Right atrium auricular region (tissue), 2 donors: ENCODE measurements at regions not wholly inside any gene's neighbourhood (a gene's known extent, or its start where the extent isn't known, plus 50 kb on each side); places are given as distances from the start of the nearest gene placed in this dataset.

Source experiments
- DNase-seq: peaks from one replicate; pipeline ENCODE4 v3.0.0-alpha.2; 2019; ENCODE audit warnings: low spot score
- H3K27ac ChIP-seq, 2 donors: fragments of 200-600 bp; sonication (generic); 1 replicate in 1 of 2; 2 replicates in 1 of 2; pipeline ENCODE4 v1.5.1; 2016 to 2019
- H3K27me3 ChIP-seq, 2 donors: fragments of 200-600 bp; sonication (generic); one replicate each; pipeline versions ENCODE4 v1.5.1 to v1.6.0; 2017 to 2019
- H3K36me3 ChIP-seq: fragments of 200-600 bp; sonication (generic); one replicate; pipeline ENCODE4 v1.5.1; 2016
- H3K4me1 ChIP-seq, 2 donors: fragments of 200-600 bp; sonication (generic); one replicate each; pipeline versions ENCODE4 v1.5.1 to v1.6.0; 2017 to 2019
- H3K4me3 ChIP-seq, 2 donors: fragments of 200-600 bp; sonication (generic); 1 replicate in 1 of 2; 2 replicates in 1 of 2; pipeline ENCODE4 v1.5.1; 2017 to 2019; ENCODE audit warnings: mild to moderate bottlenecking in 1 of 2, moderate library complexity in 1 of 2
- H3K9me3 ChIP-seq, 2 donors: fragments of 200-600 bp; sonication (generic); one replicate each; pipeline ENCODE4 v1.5.1; 2019
- TF ChIP-seq, protein P1 (sequence below), 2 donors: fragments of 200-600 bp; sonication (generic); IDR thresholded peaks; one replicate each; pipeline ENCODE4 v1.5.1; 2019; ENCODE audit warnings: antibody characterized with exemption in 2 of 2

DNA sequence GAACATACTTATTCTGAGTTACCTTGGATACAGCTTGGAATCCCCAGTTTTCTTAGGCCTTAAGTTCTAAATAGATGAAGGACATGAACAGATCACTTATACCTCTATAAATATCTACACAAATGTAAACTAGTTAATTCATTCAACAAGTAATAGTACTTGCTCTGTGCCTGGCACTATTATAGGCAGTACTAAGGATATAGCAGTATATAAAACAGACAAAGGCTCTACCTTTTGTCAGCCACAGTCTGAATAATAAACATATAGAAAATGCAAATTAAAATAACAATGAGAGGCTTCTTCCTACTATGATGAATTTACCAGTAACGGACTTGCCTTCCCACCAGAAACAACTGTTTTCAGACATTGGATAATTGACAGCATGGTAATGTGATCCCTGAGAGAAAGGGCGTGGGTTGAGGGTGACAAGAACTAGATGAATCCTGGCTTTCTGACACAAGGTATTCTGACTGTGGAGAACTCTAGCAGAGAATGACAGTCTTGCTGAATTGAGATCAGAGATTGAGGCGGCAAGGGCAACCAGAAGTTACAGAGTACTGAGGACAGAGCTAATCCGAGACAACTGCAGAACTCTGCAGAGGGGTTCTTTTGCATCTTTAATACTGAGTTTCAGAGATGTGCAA is 170.5 kb downstream of the TANC2 start:
- Histone ChIP-seq H3K9me3 (no peaks in the 10 kb centered on the region), H3K4me1 (no peaks in the 10 kb centered on the region), H3K27me3 (no peaks in the 10 kb centered on the region), H3K4me3 (no peak overlapping the region), H3K27ac (no peak overlapping the region), H3K36me3 (no peaks in the 10 kb centered on the region)
- no peak for DNase-seq
- TF ChIP-seq, protein P1, sequence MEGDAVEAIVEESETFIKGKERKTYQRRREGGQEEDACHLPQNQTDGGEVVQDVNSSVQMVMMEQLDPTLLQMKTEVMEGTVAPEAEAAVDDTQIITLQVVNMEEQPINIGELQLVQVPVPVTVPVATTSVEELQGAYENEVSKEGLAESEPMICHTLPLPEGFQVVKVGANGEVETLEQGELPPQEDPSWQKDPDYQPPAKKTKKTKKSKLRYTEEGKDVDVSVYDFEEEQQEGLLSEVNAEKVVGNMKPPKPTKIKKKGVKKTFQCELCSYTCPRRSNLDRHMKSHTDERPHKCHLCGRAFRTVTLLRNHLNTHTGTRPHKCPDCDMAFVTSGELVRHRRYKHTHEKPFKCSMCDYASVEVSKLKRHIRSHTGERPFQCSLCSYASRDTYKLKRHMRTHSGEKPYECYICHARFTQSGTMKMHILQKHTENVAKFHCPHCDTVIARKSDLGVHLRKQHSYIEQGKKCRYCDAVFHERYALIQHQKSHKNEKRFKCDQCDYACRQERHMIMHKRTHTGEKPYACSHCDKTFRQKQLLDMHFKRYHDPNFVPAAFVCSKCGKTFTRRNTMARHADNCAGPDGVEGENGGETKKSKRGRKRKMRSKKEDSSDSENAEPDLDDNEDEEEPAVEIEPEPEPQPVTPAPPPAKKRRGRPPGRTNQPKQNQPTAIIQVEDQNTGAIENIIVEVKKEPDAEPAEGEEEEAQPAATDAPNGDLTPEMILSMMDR (IDR thresholded peaks at IDR 0.05), result no peak

DNA sequence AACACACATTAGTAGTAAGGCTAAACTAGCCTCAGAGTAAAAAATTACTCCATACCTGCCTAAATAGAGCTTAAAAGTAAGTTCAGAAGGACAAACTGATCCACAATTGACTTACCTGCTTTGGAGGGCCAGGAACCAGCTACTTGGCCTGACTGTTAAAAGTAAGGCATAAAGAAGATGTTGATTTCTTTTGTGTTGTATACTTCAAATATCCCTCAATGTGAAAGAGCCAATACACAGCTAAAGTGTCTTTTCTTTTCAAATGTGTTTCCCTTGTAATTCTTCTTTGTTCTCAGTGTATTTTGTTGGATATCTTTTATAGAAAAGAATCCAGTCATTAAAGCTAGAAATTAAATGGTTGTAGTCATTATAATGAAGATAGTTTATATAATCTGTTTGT is 171.1 kb downstream of the TANC2 start:
- H3K36me3 ChIP-seq, result no peaks in the 10 kb centered on the region
- no peak overlapping the region for H3K27ac ChIP-seq
- TF ChIP-seq, protein P1 (IDR thresholded peaks at IDR 0.05), result no peak
- no peaks in the 10 kb centered on the region for H3K9me3 ChIP-seq
- H3K4me3 ChIP-seq, result no peak overlapping the region
- no peaks in the 10 kb centered on the region for H3K27me3 ChIP-seq
- no peaks in the 10 kb centered on the region for H3K4me1 ChIP-seq
- no peak for DNase-seq

DNA sequence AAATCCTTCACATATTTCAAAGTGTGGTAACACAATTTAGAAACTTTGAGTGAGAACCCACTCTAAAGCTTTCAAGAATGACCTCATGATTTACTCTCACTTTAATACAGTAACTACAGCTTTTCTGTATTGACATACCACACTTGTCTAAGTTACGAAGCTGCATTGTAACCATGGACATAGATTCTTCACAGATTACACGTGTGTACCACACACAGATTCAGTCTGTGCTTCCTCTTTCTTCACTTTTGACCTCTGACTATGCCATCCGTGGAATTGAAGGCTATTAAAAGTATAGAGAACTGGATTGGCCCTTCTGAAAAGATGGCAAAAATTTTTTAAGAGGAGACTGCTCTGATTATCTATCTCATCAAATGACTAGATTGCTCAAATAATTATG is 172.7 kb downstream of the TANC2 start:
- Histone ChIP-seq H3K9me3 (no peaks in the 10 kb centered on the region), H3K4me3 (no peak overlapping the region), H3K36me3 (no peaks in the 10 kb centered on the region), H3K4me1 (no peaks in the 10 kb centered on the region), H3K27me3 (no peaks in the 10 kb centered on the region), H3K27ac (no peak overlapping the region)
- TF ChIP-seq, protein P1 (IDR thresholded peaks at IDR 0.05), result no peak
- no peak for DNase-seq

DNA sequence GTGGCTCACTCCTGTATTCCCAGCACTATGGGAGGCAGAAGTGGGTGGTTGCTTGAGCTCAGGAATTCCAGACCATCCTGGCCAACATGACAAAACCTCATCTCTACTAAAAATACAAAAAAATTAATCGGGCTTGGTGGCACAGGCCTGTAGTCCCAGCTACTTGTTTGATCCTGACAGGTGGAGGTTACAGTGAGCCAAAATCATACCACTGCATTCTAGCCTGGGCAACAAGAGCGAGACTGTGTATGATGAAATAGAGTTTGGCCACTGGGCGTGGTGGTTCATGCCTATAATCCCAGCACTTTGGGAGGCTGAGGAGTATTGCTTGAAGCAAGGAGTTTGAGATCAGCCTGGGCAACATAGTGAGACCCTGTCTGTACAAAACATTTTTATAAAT is 173.3 kb downstream of the TANC2 start:
- Histone ChIP-seq H3K27ac (no peak overlapping the region), H3K4me3 (no peak overlapping the region), H3K27me3 (no peaks in the 10 kb centered on the region), H3K4me1 (no peaks in the 10 kb centered on the region), H3K36me3 (no peaks in the 10 kb centered on the region), H3K9me3 (no peaks in the 10 kb centered on the region)
- TF ChIP-seq, protein P1 (IDR thresholded peaks at IDR 0.05), result no peak
- no peak for DNase-seq

DNA sequence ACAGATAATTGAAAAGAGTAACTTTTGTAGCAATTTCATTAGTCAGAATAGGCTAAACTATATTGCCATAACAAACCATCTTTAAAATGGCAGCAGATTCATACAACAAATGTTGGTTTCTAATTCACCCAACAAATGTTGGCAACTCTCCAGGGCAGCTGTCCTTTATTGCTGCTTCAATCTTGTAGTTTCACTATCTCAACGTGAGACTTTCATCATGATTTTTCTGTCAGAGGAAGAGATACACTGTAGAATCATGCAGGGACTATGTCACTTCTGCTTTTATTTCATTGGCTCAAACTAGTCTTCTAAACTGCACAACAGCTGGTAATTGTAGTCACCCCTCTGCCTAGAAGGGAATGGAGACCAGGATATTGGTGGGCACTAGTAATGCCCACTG is 174.2 kb downstream of the TANC2 start:
- DNase-seq, result no peak
- no peak overlapping the region for H3K27ac ChIP-seq
- H3K4me1 ChIP-seq, result no peaks in the 10 kb centered on the region
- H3K9me3 ChIP-seq, result no peaks in the 10 kb centered on the region
- no peak overlapping the region for H3K4me3 ChIP-seq
- TF ChIP-seq, protein P1 (IDR thresholded peaks at IDR 0.05), result no peak
- H3K36me3 ChIP-seq, result no peaks in the 10 kb centered on the region
- no peaks in the 10 kb centered on the region for H3K27me3 ChIP-seq

DNA sequence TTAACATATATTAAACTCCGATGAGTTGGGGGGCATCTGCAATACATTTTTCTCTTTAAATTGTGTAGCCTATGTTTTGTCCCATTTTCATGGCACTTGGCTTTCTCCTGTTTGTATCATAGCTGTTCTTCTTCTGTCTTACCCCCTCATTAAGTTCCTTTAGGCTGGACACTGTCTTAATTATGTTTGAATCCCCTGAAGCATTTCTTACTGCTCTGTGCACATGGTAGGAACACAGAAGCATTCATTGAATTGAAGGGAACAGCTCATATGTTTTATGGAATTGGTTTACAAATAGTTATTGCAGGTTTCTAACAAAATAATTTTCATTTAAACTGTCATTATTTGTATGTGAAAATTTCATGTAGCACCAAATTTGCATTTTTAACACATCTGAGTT is 176.8 kb downstream of the TANC2 start:
- no peaks in the 10 kb centered on the region for H3K4me1 ChIP-seq
- no peak for DNase-seq
- H3K36me3 ChIP-seq, result no peaks in the 10 kb centered on the region
- no peaks in the 10 kb centered on the region for H3K9me3 ChIP-seq
- H3K27me3 ChIP-seq, result no peaks in the 10 kb centered on the region
- no peak overlapping the region for H3K4me3 ChIP-seq
- TF ChIP-seq, protein P1 (IDR thresholded peaks at IDR 0.05), result no peak
- H3K27ac ChIP-seq, result no peak overlapping the region
